ENCODE measurements at regions not wholly inside any gene's neighbourhood (a gene's known extent, or its start where the extent isn't known, plus 50 kb on each side); places are given as distances from the start of the nearest gene placed in this dataset.

DNA sequence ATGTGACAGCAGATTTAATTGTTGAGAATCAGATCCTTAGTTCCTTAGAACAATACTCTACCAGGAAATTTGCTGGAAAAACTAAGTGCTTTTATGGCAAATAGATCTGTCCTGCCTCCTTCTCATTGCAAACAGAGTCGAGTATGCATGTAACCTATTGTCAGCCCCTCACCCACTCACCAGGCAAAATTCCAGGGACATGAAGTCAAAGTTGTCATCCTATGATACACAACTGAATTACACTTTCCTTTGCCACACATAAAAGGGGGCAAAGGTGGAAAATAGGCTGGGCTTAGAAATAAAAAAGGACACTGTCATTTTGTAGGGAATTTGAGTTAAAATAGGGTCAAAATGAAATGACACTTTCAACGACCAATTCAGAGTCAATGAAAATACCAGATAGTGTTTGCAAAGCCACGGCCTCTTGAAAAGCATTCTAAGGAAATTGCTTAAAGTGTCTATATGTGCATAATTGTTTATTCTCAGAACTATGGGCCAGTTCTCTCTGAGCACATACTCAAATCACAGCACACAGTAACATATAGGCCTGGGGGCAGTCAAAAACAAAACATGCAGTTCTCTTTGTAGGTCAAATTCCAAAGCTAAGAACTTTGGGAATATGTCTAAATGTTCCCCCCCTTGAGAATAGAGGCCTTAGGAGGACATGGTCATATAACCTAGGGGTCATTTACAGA is 452.8 kb downstream of the NFIB start:
- ATAC-seq: no peak
- DNase-seq (ENCODE audit: low spot score): no peak
- Histone ChIP-seq H4K20me1 (ENCODE audit: insufficient read depth, low read length) (no peaks in the 10 kb centered on the region), H3K4me1 (ENCODE audit: insufficient read depth, low read length) (no peaks in the 10 kb centered on the region), H3K4me3 (replicated peaks in 1 of 3; ENCODE audit: insufficient read depth in 1 of 3, low read depth in 2 of 3, low read length in 3 of 3) (no peak overlapping the region), H3K9me3 (ENCODE audit: low read length) (no peaks in the 10 kb centered on the region), H3K27ac (ENCODE audit: extremely low read length, insufficient read depth, low read length) (no peak overlapping the region), H3K79me2 (ENCODE audit: insufficient read depth, low read length) (no peaks in the 10 kb centered on the region), H3K36me3 (replicated peaks in 1 of 2; ENCODE audit: control insufficient read depth in 1 of 2, insufficient read depth in 2 of 2, low read length in 2 of 2) (no peaks in the 10 kb centered on the region), H3K9ac (ENCODE audit: insufficient read depth, low read depth, low read length) (no peak overlapping the region), H3K27me3 (ENCODE audit: control insufficient read depth in 1 of 2, insufficient read depth in 2 of 2, low read length in 2 of 2) (no peaks in the 10 kb centered on the region), H3K4me2 (ENCODE audit: low read depth, low read length) (no peak overlapping the region), H2AFZ (ENCODE audit: low read length) (no peak overlapping the region)
- no TSS peak for BruUV-seq (replicated peaks)
- FAIRE-seq: no peak
- WGBS (ENCODE audit: low lambda C conversion rate): 4% methylated on average over 3 of the region's 3 CpGs
- TF ChIP-seq TAF15 (IDR thresholded peaks at IDR 0.05; ENCODE audit: low read depth, low read length, poor library complexity, severe bottlenecking): no peak
- TF ChIP-seq PAXIP1 (CRISPR knock-in tag; conservative IDR thresholded peaks at IDR 0.05): no peak
- TF ChIP-seq HNRNPK (IDR thresholded peaks at IDR 0.05; ENCODE audit: low read depth, low read length, poor library complexity, severe bottlenecking): no peak
- CTCF ChIA-PET (ENCODE audit: low intra/inter-chr PET ratio, low total read pairs): no interaction called here
- POLR2A ChIA-PET: no interaction called here
- in situ Hi-C loops (cut with HindIII; ENCODE audit: extremely low pct_ligation_motif_present, low pct_unique_long_range_greater_than_20kb): no loop called here
- intact Hi-C loops (cut with micrococcal nuclease; ENCODE audit: unreplicated experiment): no loop called here

DNA sequence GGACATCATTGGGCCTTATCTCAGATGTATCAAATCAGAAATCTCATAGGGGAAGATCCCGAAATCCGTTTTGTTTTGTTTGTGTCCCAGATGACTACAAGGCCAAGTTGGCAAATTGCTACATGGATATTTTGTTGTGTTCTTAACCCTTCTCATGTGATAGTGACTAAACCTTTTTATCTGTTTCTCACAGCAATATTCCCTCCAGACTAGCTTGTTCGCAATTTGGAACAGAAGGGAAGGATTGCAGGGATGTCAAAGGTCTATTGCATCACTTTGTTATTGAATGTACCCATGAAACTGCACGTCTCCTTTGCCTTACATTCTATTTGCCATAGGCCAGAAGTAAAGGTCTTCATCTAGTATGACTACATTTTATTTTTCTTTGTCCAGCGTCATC is 453.9 kb downstream of the NFIB start:
- H3K79me2 ChIP-seq (ENCODE audit: insufficient read depth, low read length): no peaks in the 10 kb centered on the region
- no peaks in the 10 kb centered on the region for H3K9me3 ChIP-seq (ENCODE audit: low read length)
- no peak overlapping the region for H3K4me2 ChIP-seq (ENCODE audit: low read depth, low read length)
- WGBS (ENCODE audit: low lambda C conversion rate): 4% methylated on average over 5 of the region's 5 CpGs
- no TSS peak for BruUV-seq (replicated peaks)
- DNase-seq (ENCODE audit: low spot score) (no peak), ATAC-seq (no peak), FAIRE-seq (no peak)
- H3K27me3 ChIP-seq (ENCODE audit: control insufficient read depth in 1 of 2, insufficient read depth in 2 of 2, low read length in 2 of 2): no peaks in the 10 kb centered on the region
- H3K9ac ChIP-seq (ENCODE audit: insufficient read depth, low read depth, low read length): no peak overlapping the region
- in situ Hi-C loops (cut with HindIII; ENCODE audit: extremely low pct_ligation_motif_present, low pct_unique_long_range_greater_than_20kb) (no loop called here), intact Hi-C loops (cut with micrococcal nuclease; ENCODE audit: unreplicated experiment) (no loop called here)
- H3K27ac ChIP-seq (ENCODE audit: extremely low read length, insufficient read depth, low read length): no peak overlapping the region
- TF ChIP-seq CEBPB (IDR thresholded peaks at IDR 0.05; ENCODE audit: borderline replicate concordance, low read depth, low read length) (peak; percentile 57; the same call in 1 of the 2 replicates), ZNF142 (CRISPR knock-in tag; IDR thresholded peaks at IDR 0.05) (no peak)
- no peaks in the 10 kb centered on the region for H3K36me3 ChIP-seq (replicated peaks in 1 of 2; ENCODE audit: control insufficient read depth in 1 of 2, insufficient read depth in 2 of 2, low read length in 2 of 2)
- no peak overlapping the region for H3K4me3 ChIP-seq (replicated peaks in 1 of 3; ENCODE audit: insufficient read depth in 1 of 3, low read depth in 2 of 3, low read length in 3 of 3)
- H2AFZ ChIP-seq (ENCODE audit: low read length): no peak overlapping the region
- POLR2A ChIA-PET: no interaction called here
- H3K4me1 ChIP-seq (ENCODE audit: insufficient read depth, low read length): no peaks in the 10 kb centered on the region
- CTCF ChIA-PET (ENCODE audit: low intra/inter-chr PET ratio, low total read pairs): no interaction called here
- H4K20me1 ChIP-seq (ENCODE audit: insufficient read depth, low read length): no peaks in the 10 kb centered on the region
